GM18511 (cell line): ENCODE measurements at regions not wholly inside any gene's neighbourhood (a gene's known extent, or its start where the extent isn't known, plus 50 kb on each side); places are given as distances from the start of the nearest gene placed in this dataset.
A peak's percentile ranks its signal among the peaks of the same experiment; 100 is the strongest.
"Not testable (repeated sequence)": the region's sequence is repeated elsewhere in the genome, so short reads cannot be mapped to it uniquely, and the experiment has no call there.

Experiments
- ATAC-seq: cut with Tn5 transposase; IDR thresholded peaks from one replicate; pipeline ENCODE4 v1.9.1; 2021; ENCODE audit warnings: mild to moderate bottlenecking, moderate library complexity; ENCODE audit not compliant: unreplicated experiment

GRCh38 chr4:126192506-126192905, 877.8 kb downstream of the FAT4 start:
- ATAC-seq: no peak

- not testable (repeated sequence) for ATAC-seq
Observed at GRCh38 chr4:126201251-126202138, 886.7 kb downstream of the FAT4 start.

- ATAC-seq: no peak
Observed at GRCh38 chr4:126202226-126202625, 887.5 kb downstream of the FAT4 start.

GRCh38 chr4:126207910-126208309, 893.2 kb downstream of the FAT4 start:
- no peak for ATAC-seq

- no peak for ATAC-seq
Observed at GRCh38 chr4:126209147-126209546, 894.4 kb downstream of the FAT4 start.

GRCh38 chr4:126213996-126214395, 899.2 kb downstream of the FAT4 start:
- no peak for ATAC-seq

- no peak for ATAC-seq
Observed at GRCh38 chr4:126215759-126216158, 901.0 kb downstream of the FAT4 start.

GRCh38 chr4:126216611-126217010, 901.9 kb downstream of the FAT4 start:
- ATAC-seq: no peak

GRCh38 chr4:126221282-126221681, 906.5 kb downstream of the FAT4 start:
- ATAC-seq: no peak

GRCh38 chr4:126221717-126222340, 907.1 kb downstream of the FAT4 start:
- ATAC-seq: no peak

- ATAC-seq: peak; percentile 65
Observed at GRCh38 chr4:126223784-126224407, 909.1 kb downstream of the FAT4 start.

GRCh38 chr4:126227428-126227827, 912.7 kb downstream of the FAT4 start:
- no peak for ATAC-seq

GRCh38 chr4:126230269-126230668, 915.5 kb downstream of the FAT4 start:
- no peak for ATAC-seq

- ATAC-seq: no peak
Observed at GRCh38 chr4:126233483-126233882, 918.7 kb downstream of the FAT4 start.

GRCh38 chr4:126238013-126238412, 923.3 kb downstream of the FAT4 start:
- ATAC-seq: no peak

- ATAC-seq: no peak
Observed at GRCh38 chr4:126241634-126242033, 926.9 kb downstream of the FAT4 start.

GRCh38 chr4:126242679-126243390, 928.1 kb downstream of the FAT4 start:
- no peak for ATAC-seq

- ATAC-seq: no peak
Observed at GRCh38 chr4:126247409-126247808, 932.7 kb downstream of the FAT4 start.

GRCh38 chr4:126250006-126250405, 935.3 kb downstream of the FAT4 start:
- ATAC-seq: no peak

GRCh38 chr4:126251169-126251568, 936.4 kb downstream of the FAT4 start:
- no peak for ATAC-seq

GRCh38 chr4:126262665-126263064, 947.9 kb downstream of the FAT4 start:
- no peak for ATAC-seq
